ENCODE measurements at regions not wholly inside any gene's neighbourhood (a gene's known extent, or its start where the extent isn't known, plus 50 kb on each side); places are given as distances from the start of the nearest gene placed in this dataset.

GRCh38 chr11:129287920-129288319 lies 87.7 kb upstream of the BARX2 start:
- no peak for DNase-seq (ENCODE audit: low spot score)
- no peak overlapping the region for H3K4me3 ChIP-seq

DNA sequence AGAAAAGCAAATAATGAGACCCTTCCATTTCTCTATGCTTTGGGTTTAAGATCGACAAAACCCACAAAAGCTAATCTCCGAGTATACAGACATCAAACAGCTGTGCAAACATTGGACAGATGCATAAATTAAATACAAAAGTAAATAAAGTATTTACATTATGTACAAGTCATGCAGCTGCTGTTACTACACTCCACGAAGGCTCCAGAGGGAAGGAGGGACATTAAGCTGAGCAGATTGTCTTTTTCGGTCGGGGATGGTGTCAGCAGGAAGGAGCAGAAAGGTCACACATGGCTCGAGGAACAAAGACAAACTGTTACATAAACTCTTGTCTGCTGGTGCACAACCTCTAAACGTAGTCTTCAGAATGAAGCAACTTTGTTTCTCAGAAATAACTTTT lies 88.8 kb upstream of the BARX2 start:
- Histone ChIP-seq H3K9me3 (no peaks in the 10 kb centered on the region), H3K27ac (no peak overlapping the region), H3K4me3 (no peak overlapping the region), H3K36me3 (no peaks in the 10 kb centered on the region), H3K27me3 (replicated peaks; ENCODE audit: insufficient read depth) (no peaks in the 10 kb centered on the region), H3K4me1 (replicated peaks) (no peaks in the 10 kb centered on the region)
- 30% methylated on average over 7 of the region's 7 CpGs for WGBS
- intact Hi-C loops (cut with DNase I) = no loop called here
- no peak for DNase-seq (ENCODE audit: low spot score)
- no peak for TF ChIP-seq POLR2A (IDR thresholded peaks at IDR 0.05)
- TF ChIP-seq, protein P1, sequence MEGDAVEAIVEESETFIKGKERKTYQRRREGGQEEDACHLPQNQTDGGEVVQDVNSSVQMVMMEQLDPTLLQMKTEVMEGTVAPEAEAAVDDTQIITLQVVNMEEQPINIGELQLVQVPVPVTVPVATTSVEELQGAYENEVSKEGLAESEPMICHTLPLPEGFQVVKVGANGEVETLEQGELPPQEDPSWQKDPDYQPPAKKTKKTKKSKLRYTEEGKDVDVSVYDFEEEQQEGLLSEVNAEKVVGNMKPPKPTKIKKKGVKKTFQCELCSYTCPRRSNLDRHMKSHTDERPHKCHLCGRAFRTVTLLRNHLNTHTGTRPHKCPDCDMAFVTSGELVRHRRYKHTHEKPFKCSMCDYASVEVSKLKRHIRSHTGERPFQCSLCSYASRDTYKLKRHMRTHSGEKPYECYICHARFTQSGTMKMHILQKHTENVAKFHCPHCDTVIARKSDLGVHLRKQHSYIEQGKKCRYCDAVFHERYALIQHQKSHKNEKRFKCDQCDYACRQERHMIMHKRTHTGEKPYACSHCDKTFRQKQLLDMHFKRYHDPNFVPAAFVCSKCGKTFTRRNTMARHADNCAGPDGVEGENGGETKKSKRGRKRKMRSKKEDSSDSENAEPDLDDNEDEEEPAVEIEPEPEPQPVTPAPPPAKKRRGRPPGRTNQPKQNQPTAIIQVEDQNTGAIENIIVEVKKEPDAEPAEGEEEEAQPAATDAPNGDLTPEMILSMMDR (IDR thresholded peaks at IDR 0.05) = no peak
- no peak for TF ChIP-seq POLR2AphosphoS5 (IDR thresholded peaks at IDR 0.05)

More at GRCh38 chr11:129287920-129288319, 87.7 kb upstream of the BARX2 start:
- intact Hi-C loops (cut with DNase I) = no loop called here
- TF ChIP-seq, protein P1 (IDR thresholded peaks at IDR 0.05) = no peak
- TF ChIP-seq POLR2A (IDR thresholded peaks at IDR 0.05) = no peak
- no peak for TF ChIP-seq POLR2AphosphoS5 (IDR thresholded peaks at IDR 0.05)
- 71% methylated on average over 3 of the region's 3 CpGs for WGBS
- H3K4me1 ChIP-seq (replicated peaks) = no peaks in the 10 kb centered on the region
- H3K27ac ChIP-seq = no peak overlapping the region
- H3K36me3 ChIP-seq = no peaks in the 10 kb centered on the region
- no peaks in the 10 kb centered on the region for H3K9me3 ChIP-seq
- no peaks in the 10 kb centered on the region for H3K27me3 ChIP-seq (replicated peaks; ENCODE audit: insufficient read depth)

GRCh38 chr11:129285402-129285786 lies 90.3 kb upstream of the BARX2 start:
- Histone ChIP-seq H3K9me3 (no peaks in the 10 kb centered on the region), H3K4me3 (no peak overlapping the region), H3K27me3 (replicated peaks; ENCODE audit: insufficient read depth) (no peaks in the 10 kb centered on the region), H3K27ac (no peak overlapping the region), H3K36me3 (no peaks in the 10 kb centered on the region), H3K4me1 (replicated peaks) (no peaks in the 10 kb centered on the region)
- intact Hi-C loops (cut with DNase I) = no loop called here
- 62% methylated on average over 1 of the region's 1 CpG for WGBS
- no peak for TF ChIP-seq POLR2AphosphoS5 (IDR thresholded peaks at IDR 0.05)
- TF ChIP-seq POLR2A (IDR thresholded peaks at IDR 0.05) = no peak
- TF ChIP-seq, protein P1 (IDR thresholded peaks at IDR 0.05) = no peak
- DNase-seq (ENCODE audit: low spot score) = no peak

- no peak for DNase-seq (ENCODE audit: low spot score)
- H3K4me1 ChIP-seq (replicated peaks) = no peaks in the 10 kb centered on the region
- intact Hi-C loops (cut with DNase I) = no loop called here
- no peaks in the 10 kb centered on the region for H3K9me3 ChIP-seq
- H3K36me3 ChIP-seq = no peaks in the 10 kb centered on the region
- TF ChIP-seq, protein P1 (IDR thresholded peaks at IDR 0.05) = no peak
- TF ChIP-seq POLR2AphosphoS5 (IDR thresholded peaks at IDR 0.05) (no peak), POLR2A (IDR thresholded peaks at IDR 0.05) (no peak)
- H3K4me3 ChIP-seq = no peak overlapping the region
- H3K27ac ChIP-seq = no peak overlapping the region
- H3K27me3 ChIP-seq (replicated peaks; ENCODE audit: insufficient read depth) = no peaks in the 10 kb centered on the region
- WGBS = 20% methylated on average over 1 of the region's 1 CpG
Measured at GRCh38 chr11:129283141-129283540, 91.0 kb upstream of the ARHGAP32 start.

DNA sequence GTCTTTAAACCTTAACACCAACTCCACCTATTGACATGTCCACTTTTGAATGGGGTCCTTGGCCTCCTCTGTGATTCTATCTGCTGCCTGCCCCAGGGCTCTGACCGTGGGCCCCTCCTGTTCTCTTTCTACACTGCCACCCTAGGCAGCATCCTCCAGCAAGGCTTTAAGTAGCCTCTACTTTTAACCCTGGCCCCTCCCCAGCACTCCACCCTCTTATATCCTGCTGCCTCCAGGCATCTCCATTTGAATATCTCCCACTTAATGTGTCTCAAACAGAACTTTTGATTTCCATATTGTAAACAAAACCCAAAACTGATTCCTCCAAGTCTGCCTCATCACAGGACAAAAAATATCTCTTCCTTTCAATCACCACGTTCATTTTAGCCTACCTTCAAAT lies 90.5 kb upstream of the ARHGAP32 start:
- intact Hi-C loops (cut with DNase I) = no loop called here
- Histone ChIP-seq H3K9me3 (no peaks in the 10 kb centered on the region), H3K4me1 (replicated peaks) (no peaks in the 10 kb centered on the region), H3K27ac (no peak overlapping the region), H3K36me3 (no peaks in the 10 kb centered on the region), H3K4me3 (no peak overlapping the region), H3K27me3 (replicated peaks; ENCODE audit: insufficient read depth) (no peaks in the 10 kb centered on the region)
- 57% methylated on average over 2 of the region's 2 CpGs for WGBS
- no peak for TF ChIP-seq POLR2A (IDR thresholded peaks at IDR 0.05)
- TF ChIP-seq, protein P1 (IDR thresholded peaks at IDR 0.05) = no peak
- no peak for DNase-seq (ENCODE audit: low spot score)

Data from prostate gland (tissue), 2 donors.